Hepatocyte (in vitro differentiated cells): ENCODE measurements at regions not wholly inside any gene's neighbourhood (a gene's known extent, or its start where the extent isn't known, plus 50 kb on each side); places are given as distances from the start of the nearest gene placed in this dataset.
A peak's percentile ranks its signal among the peaks of the same experiment; 100 is the strongest.

ENCODE experiments used
- DNase-seq: peaks from one replicate; pipeline ENCODE4 v3.0.0-alpha.2; 2016; ENCODE audit warnings: low spot score
- H2AFZ ChIP-seq: fragments of 200-600 bp; sonication (generic); 2 replicates; pipeline ENCODE4 v1.6.0; 2016; ENCODE audit warnings: antibody characterized with exemption, mild to moderate bottlenecking
- H3K27ac ChIP-seq: fragments of 200-600 bp; sonication (generic); 2 replicates; pipeline ENCODE4 v1.5.1; 2016; ENCODE audit warnings: mild to moderate bottlenecking
- H3K27me3 ChIP-seq: fragments of 200-600 bp; sonication (generic); 2 replicates; pipeline ENCODE4 v1.6.1; 2016
- H3K36me3 ChIP-seq: fragments of 200-600 bp; sonication (generic); replicated peaks from 2 replicates; pipeline ENCODE4 v1.5.1; 2016; ENCODE audit warnings: low read depth; ENCODE audit not compliant: insufficient read depth
- H3K4me1 ChIP-seq: fragments of 200-600 bp; sonication (generic); 2 replicates; pipeline ENCODE4 v1.5.1; 2016; ENCODE audit warnings: mild to moderate bottlenecking, moderate library complexity; ENCODE audit not compliant: insufficient read depth
- H3K4me2 ChIP-seq: fragments of 200-600 bp; sonication (generic); 2 replicates; pipeline ENCODE4 v1.6.0; 2016
- H3K4me3 ChIP-seq: fragments of 200-600 bp; sonication (generic); 2 replicates; pipeline ENCODE4 v1.5.1; 2016; ENCODE audit warnings: mild to moderate bottlenecking
- H3K79me2 ChIP-seq: fragments of 200-600 bp; sonication (generic); 2 replicates; pipeline ENCODE4 v1.6.0; 2017; ENCODE audit warnings: mild to moderate bottlenecking
- H3K9me2 ChIP-seq: fragments of 200-600 bp; sonication (generic); replicated peaks from 2 replicates; pipeline ENCODE4 v1.6.0; 2017; ENCODE audit warnings: mild to moderate bottlenecking; ENCODE audit not compliant: insufficient read depth
- H3K9me3 ChIP-seq: fragments of 200-600 bp; sonication (generic); 2 replicates; pipeline ENCODE4 v1.5.1; 2016; ENCODE audit warnings: low read depth, mild to moderate bottlenecking
- H4K20me1 ChIP-seq: fragments of 200-600 bp; sonication (generic); 2 replicates; pipeline ENCODE4 v1.6.0; 2016; ENCODE audit warnings: mild to moderate bottlenecking; ENCODE audit not compliant: insufficient read depth, poor library complexity, severe bottlenecking
- EZH2 ChIP-seq: fragments of 200-600 bp; sonication (generic); IDR thresholded peaks from 2 replicates; pipeline ENCODE4 v1.6.1; 2016; ENCODE audit warnings: antibody characterized with exemption, mild to moderate bottlenecking, borderline replicate concordance
- EZH2phosphoT487 ChIP-seq: fragments of 200-600 bp; sonication (generic); IDR thresholded peaks from one replicate; pipeline ENCODE4 v1.6.1; 2018; ENCODE audit warnings: antibody characterized with exemption, mild to moderate bottlenecking, low read depth, moderate library complexity; ENCODE audit not compliant: unreplicated experiment, severe bottlenecking
- WGBS: methylation state at CpG from one replicate; pipeline ENCODE4 v1.1.6; 2016; ENCODE audit warnings: low lambda C conversion rate; ENCODE audit errors: missing lambda C conversion rate; 5-methylcytosine and 5-hydroxymethylcytosine counted together
- TF ChIP-seq, protein P1 (sequence below): fragments of 200-600 bp; sonication (generic); IDR thresholded peaks from 2 replicates; pipeline ENCODE4 v1.5.1; 2016; ENCODE audit warnings: antibody characterized with exemption, mild to moderate bottlenecking; ENCODE audit not compliant: poor library complexity

DNA sequence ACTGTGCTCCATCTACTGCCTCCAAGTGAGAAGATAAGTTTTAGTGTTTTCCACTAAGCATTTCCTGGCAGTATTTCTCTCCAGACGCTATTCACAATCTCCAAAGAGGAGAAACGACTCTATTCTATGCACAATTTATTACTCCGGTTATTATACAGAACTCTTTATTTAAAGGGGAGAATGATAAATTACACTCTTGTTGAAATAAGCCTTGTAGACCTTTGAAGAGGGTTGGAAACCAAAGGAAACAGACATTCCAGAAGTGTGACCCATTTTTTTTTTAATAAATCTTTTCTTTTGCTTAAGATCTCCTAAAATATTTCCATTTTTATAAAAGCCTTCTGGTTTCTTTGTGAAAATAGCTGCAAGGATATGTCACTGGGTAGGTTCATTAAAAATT, 76.1 kb upstream of the HDAC9 start:
- TF ChIP-seq EZH2phosphoT487 (no peak), EZH2 (no peak)
- TF ChIP-seq, protein P1, sequence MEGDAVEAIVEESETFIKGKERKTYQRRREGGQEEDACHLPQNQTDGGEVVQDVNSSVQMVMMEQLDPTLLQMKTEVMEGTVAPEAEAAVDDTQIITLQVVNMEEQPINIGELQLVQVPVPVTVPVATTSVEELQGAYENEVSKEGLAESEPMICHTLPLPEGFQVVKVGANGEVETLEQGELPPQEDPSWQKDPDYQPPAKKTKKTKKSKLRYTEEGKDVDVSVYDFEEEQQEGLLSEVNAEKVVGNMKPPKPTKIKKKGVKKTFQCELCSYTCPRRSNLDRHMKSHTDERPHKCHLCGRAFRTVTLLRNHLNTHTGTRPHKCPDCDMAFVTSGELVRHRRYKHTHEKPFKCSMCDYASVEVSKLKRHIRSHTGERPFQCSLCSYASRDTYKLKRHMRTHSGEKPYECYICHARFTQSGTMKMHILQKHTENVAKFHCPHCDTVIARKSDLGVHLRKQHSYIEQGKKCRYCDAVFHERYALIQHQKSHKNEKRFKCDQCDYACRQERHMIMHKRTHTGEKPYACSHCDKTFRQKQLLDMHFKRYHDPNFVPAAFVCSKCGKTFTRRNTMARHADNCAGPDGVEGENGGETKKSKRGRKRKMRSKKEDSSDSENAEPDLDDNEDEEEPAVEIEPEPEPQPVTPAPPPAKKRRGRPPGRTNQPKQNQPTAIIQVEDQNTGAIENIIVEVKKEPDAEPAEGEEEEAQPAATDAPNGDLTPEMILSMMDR = no peak
- H3K9me2 ChIP-seq = no peaks in the 10 kb centered on the region
- no peaks in the 10 kb centered on the region for H4K20me1 ChIP-seq
- no peaks in the 10 kb centered on the region for H3K36me3 ChIP-seq
- H3K4me3 ChIP-seq = no peak overlapping the region
- DNase-seq = no peak
- H3K27ac ChIP-seq = peak overlapping the region; percentile 33
- H3K79me2 ChIP-seq = no peaks in the 10 kb centered on the region
- no peaks in the 10 kb centered on the region for H3K27me3 ChIP-seq
- no peak overlapping the region for H2AFZ ChIP-seq
- H3K4me2 ChIP-seq = no peak overlapping the region
- no peaks in the 10 kb centered on the region for H3K9me3 ChIP-seq
- H3K4me1 ChIP-seq = peaks cover 22% of the 10 kb centered on the region
- 69% methylated on average over 3 of the region's 3 CpGs for WGBS

DNA sequence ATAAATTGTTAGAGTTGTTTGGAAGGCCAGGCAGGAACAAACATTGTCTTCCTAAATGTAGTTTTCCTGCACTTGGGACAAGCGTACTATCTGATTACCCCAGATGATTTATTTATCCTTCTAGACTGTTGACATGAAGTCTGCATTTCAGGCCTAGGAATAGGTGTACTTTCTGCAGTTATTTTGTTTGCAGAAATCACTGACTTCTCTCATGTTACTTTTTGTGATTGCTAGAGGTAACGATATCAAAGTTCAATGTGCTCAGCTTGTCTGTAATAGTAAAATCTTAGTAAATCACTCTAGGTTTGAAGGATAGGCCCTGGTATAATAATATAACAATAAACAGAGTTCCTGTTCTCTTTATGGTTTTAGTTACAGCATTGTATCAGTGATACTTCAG, 75.4 kb upstream of the HDAC9 start:
- TF ChIP-seq EZH2 (no peak), EZH2phosphoT487 (no peak)
- TF ChIP-seq, protein P1 = no peak
- H3K4me1 ChIP-seq = peaks cover 22% of the 10 kb centered on the region
- no peak overlapping the region for H2AFZ ChIP-seq
- WGBS = 47% methylated on average over 2 of the region's 2 CpGs
- H3K36me3 ChIP-seq = no peaks in the 10 kb centered on the region
- H3K4me3 ChIP-seq = no peak overlapping the region
- no peaks in the 10 kb centered on the region for H3K79me2 ChIP-seq
- H4K20me1 ChIP-seq = no peaks in the 10 kb centered on the region
- H3K27ac ChIP-seq = peak overlapping the region; percentile 33
- no peak for DNase-seq
- no peaks in the 10 kb centered on the region for H3K9me3 ChIP-seq
- no peak overlapping the region for H3K4me2 ChIP-seq
- H3K27me3 ChIP-seq = no peaks in the 10 kb centered on the region
- H3K9me2 ChIP-seq = no peaks in the 10 kb centered on the region

DNA sequence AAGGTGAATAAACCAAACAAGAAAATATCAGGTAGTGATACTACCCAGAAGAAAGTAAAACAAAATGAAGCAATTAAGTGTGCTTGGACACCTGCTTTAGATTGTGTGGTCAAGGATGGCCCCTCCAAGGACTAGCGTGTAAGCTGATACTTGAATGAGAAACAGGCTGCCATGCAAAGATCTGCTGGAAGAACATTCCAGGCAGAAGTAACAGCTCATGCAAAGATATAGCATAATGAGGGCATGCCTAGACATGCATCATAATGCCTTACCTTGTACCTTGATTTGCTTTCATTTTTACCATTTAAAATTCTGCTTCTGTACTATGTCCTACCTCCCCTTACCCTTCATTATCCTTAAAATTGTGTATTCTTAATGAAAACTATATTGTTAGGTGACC, 74.8 kb upstream of the HDAC9 start:
- WGBS = 67% methylated on average over 1 of the region's 1 CpG
- H3K4me1 ChIP-seq = peaks cover 22% of the 10 kb centered on the region
- no peak overlapping the region for H3K4me2 ChIP-seq

More for the DNA sequence above, 74.8 kb upstream of the HDAC9 start:
- Histone ChIP-seq H3K79me2 (no peaks in the 10 kb centered on the region), H3K9me3 (no peaks in the 10 kb centered on the region), H4K20me1 (no peaks in the 10 kb centered on the region), H3K36me3 (no peaks in the 10 kb centered on the region), H3K9me2 (no peaks in the 10 kb centered on the region), H3K27ac (peak overlapping the region; percentile 21), H2AFZ (no peak overlapping the region), H3K4me3 (no peak overlapping the region), H3K27me3 (no peaks in the 10 kb centered on the region)
- TF ChIP-seq, protein P1 = no peak
- TF ChIP-seq EZH2 = no peak
- TF ChIP-seq EZH2phosphoT487 = no peak
- no peak for DNase-seq
